PFSK-1 (cell line): ENCODE measurements at regions not wholly inside any gene's neighbourhood (a gene's known extent, or its start where the extent isn't known, plus 50 kb on each side); places are given as distances from the start of the nearest gene placed in this dataset.

Experiments used
- FOXP2 ChIP-seq: optimal IDR thresholded peaks from 2 replicates; pipeline ENCODE3; 2011; ENCODE audit warnings: borderline replicate concordance, control low read depth, inconsistent platforms; ENCODE audit not compliant: insufficient read depth; ENCODE audit errors: extremely low read length, extremely low read depth
- POLR2AphosphoS5 ChIP-seq: IDR thresholded peaks from 2 replicates; pipeline ENCODE4 v1.6.1; 2012; ENCODE audit warnings: low read depth, mild to moderate bottlenecking, control low read depth, low read length, moderate library complexity
- SIN3A ChIP-seq: IDR thresholded peaks from 2 replicates; pipeline ENCODE4 v1.6.1; 2012; ENCODE audit warnings: mild to moderate bottlenecking, low read length, moderate library complexity, borderline replicate concordance; ENCODE audit not compliant: insufficient read depth
- TAF1 ChIP-seq: IDR thresholded peaks from 2 replicates; pipeline ENCODE4 v1.6.1; 2012; ENCODE audit warnings: low read length, control low read depth, borderline replicate concordance; ENCODE audit not compliant: insufficient read depth
- TF ChIP-seq, protein P1 (sequence below), 2 experiments: IDR thresholded peaks; 2 replicates each; pipeline versions ENCODE4 v1.6.1 to v1.8.0; 2011 to 2012; ENCODE audit warnings: low read depth in 2 of 2, low read length in 2 of 2, control low read depth in 1 of 2, inconsistent platforms in 1 of 2, mild to moderate bottlenecking in 1 of 2, moderate library complexity in 1 of 2; ENCODE audit not compliant: insufficient read depth in 1 of 2

DNA sequence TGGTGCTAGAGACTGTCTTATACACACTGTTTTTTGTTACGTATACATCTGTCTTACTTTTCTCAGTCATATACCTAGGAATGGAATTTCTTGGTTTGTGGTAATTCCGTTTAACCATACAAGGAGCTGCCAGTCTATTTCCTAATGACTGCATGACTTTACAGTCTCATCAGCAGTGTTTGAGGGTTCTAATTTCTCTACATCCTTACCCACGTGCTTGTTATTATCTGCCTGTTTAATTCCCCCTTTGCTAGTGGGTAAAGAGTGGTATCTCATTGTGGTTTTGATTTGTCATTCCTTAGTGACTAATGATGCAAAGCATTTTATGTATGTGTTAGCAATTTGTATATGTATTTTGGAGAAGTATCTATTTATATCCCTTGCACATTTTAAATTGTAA lies 1008.0 kb downstream of the FAM181B start:
- no peak for TF ChIP-seq SIN3A
- no peak for TF ChIP-seq FOXP2
- TF ChIP-seq POLR2AphosphoS5: no peak
- TF ChIP-seq TAF1: no peak
- TF ChIP-seq, protein P1, sequence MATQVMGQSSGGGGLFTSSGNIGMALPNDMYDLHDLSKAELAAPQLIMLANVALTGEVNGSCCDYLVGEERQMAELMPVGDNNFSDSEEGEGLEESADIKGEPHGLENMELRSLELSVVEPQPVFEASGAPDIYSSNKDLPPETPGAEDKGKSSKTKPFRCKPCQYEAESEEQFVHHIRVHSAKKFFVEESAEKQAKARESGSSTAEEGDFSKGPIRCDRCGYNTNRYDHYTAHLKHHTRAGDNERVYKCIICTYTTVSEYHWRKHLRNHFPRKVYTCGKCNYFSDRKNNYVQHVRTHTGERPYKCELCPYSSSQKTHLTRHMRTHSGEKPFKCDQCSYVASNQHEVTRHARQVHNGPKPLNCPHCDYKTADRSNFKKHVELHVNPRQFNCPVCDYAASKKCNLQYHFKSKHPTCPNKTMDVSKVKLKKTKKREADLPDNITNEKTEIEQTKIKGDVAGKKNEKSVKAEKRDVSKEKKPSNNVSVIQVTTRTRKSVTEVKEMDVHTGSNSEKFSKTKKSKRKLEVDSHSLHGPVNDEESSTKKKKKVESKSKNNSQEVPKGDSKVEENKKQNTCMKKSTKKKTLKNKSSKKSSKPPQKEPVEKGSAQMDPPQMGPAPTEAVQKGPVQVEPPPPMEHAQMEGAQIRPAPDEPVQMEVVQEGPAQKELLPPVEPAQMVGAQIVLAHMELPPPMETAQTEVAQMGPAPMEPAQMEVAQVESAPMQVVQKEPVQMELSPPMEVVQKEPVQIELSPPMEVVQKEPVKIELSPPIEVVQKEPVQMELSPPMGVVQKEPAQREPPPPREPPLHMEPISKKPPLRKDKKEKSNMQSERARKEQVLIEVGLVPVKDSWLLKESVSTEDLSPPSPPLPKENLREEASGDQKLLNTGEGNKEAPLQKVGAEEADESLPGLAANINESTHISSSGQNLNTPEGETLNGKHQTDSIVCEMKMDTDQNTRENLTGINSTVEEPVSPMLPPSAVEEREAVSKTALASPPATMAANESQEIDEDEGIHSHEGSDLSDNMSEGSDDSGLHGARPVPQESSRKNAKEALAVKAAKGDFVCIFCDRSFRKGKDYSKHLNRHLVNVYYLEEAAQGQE (IDR thresholded peaks at IDR 0.05; ENCODE audit: insufficient read depth in 1 of 2, low read depth in 2 of 2, low read length in 2 of 2): no peak

DNA sequence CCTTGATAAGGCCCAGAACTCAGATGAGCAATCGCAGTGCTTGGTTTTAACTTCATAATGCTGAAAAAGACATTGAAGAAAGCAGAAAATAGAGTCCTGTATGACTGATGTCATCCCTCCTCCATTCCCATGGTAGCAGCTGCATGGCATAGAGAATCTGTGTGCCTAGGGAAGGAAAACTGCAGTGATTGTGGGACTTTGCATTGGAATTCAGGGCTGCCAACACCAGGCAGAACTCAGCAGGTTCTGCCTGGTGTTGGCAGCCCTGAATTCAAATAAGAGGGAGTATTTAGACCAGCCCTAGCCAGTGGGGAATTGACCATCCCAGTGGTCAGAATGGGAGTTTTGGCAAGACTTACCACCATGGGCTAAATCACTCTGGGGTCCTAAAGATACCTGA lies 1016.0 kb downstream of the FAM181B start:
- TF ChIP-seq SIN3A (no peak), POLR2AphosphoS5 (no peak), FOXP2 (no peak), TAF1 (no peak)
- TF ChIP-seq, protein P1 (IDR thresholded peaks at IDR 0.05; ENCODE audit: insufficient read depth in 1 of 2, low read depth in 2 of 2, low read length in 2 of 2): no peak

DNA sequence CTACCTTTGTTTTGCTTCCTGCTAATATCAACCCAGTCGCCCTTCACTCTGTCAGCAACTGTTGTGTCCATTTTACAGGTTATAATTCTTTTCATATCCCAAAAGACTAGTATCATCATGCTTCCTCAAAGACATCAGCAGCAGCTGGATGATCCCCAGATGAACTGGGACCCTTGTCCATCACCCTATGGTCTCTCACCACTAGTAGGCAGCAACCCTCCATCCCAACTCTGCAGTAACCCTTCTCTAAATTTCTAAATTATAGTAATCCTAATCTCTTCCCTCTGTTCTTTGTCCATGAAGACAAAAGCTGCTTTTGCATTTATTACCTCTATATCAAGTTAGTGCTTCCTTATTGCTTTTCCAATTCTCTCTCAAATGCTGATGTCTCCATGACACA lies 1025.8 kb downstream of the FAM181B start:
- TF ChIP-seq FOXP2 (no peak), TAF1 (no peak)

DNA sequence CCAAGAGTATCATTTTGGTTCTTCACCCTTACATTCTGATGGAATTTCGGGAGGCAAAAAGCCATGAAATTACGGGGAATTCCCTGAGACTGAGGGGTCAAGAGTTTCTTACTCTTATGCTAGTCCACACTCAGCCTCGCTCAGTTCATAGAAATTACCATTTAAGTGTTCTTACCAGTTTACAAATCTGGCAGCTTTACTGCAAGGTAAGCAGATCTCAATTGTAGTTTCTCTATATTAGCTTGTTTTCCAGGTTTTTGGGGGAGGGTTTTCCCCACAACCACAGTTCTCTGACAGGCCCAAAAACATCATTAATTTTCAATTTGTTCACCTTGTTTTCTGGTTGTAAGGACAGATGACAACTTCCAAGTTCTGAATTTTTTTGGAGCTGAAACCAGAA lies 1028.4 kb downstream of the FAM181B start:
- no peak for TF ChIP-seq SIN3A
- TF ChIP-seq, protein P1 (IDR thresholded peaks at IDR 0.05; ENCODE audit: insufficient read depth in 1 of 2, low read depth in 2 of 2, low read length in 2 of 2): no peak
- TF ChIP-seq POLR2AphosphoS5: no peak
- no peak for TF ChIP-seq TAF1
- TF ChIP-seq FOXP2: no peak

DNA sequence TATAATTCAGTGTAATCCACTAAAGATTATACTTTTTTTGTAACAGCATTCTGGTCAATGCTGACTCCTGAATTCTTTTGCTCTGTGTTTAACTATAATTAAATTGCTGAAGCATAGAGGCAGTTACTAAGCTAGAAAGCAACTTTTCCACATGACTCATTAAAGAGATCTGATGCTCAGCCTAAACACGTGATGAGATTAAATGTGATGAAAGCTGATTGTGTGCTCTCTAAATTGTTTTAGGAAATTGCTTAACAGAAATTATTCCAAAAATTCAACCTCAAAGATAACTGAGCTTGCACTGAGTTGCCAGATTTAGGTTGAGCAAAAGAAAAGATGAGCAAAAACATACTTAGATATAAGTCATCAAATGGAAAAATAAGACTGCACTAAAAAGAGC lies 1033.6 kb downstream of the FAM181B start:
- TF ChIP-seq, protein P1 (IDR thresholded peaks at IDR 0.05; ENCODE audit: insufficient read depth in 1 of 2, low read depth in 2 of 2, low read length in 2 of 2): no peak
- TF ChIP-seq FOXP2 (no peak), POLR2AphosphoS5 (no peak), TAF1 (no peak), SIN3A (no peak)
